GM23248 (cell line): ENCODE measurements at regions not wholly inside any gene's neighbourhood (a gene's known extent, or its start where the extent isn't known, plus 50 kb on each side); places are given as distances from the start of the nearest gene placed in this dataset.

Experiments used
- DNase-seq: peaks from one replicate; pipeline ENCODE4 v3.0.0-alpha.2; 2015
- H2AFZ ChIP-seq: fragments of 200-600 bp; sonication (generic); 2 replicates; pipeline ENCODE4 v1.6.1; 2016; ENCODE audit warnings: antibody characterized with exemption
- H3F3A ChIP-seq: fragments of 200-600 bp; sonication (generic); 2 replicates; pipeline ENCODE4 v1.6.1; 2016; ENCODE audit warnings: mild to moderate bottlenecking, antibody characterized with exemption, mixed run types; ENCODE audit not compliant: insufficient read depth
- H3K27ac ChIP-seq: fragments of 200-600 bp; sonication (generic); 2 replicates; pipeline ENCODE4 v1.5.1; 2016; ENCODE audit warnings: mild to moderate bottlenecking
- H3K27me3 ChIP-seq: fragments of 200-600 bp; sonication (generic); replicated peaks from 2 replicates; pipeline ENCODE4 v1.6.1; 2016; ENCODE audit warnings: mild to moderate bottlenecking; ENCODE audit not compliant: insufficient read depth
- H3K36me3 ChIP-seq: fragments of 200-600 bp; sonication (generic); 2 replicates; pipeline ENCODE4 v1.6.1; 2016; ENCODE audit warnings: low read depth, mild to moderate bottlenecking
- H3K4me1 ChIP-seq: fragments of 200-600 bp; sonication (generic); 2 replicates; pipeline ENCODE4 v1.6.1; 2016; ENCODE audit warnings: mild to moderate bottlenecking; ENCODE audit not compliant: insufficient read depth
- H3K4me2 ChIP-seq: fragments of 200-600 bp; sonication (generic); one replicate; pipeline ENCODE4 v1.6.1; 2016; ENCODE audit warnings: mild to moderate bottlenecking; ENCODE audit not compliant: unreplicated experiment
- H3K4me3 ChIP-seq: fragments of 200-600 bp; sonication (generic); 2 replicates; pipeline ENCODE4 v1.5.1; 2016; ENCODE audit warnings: mild to moderate bottlenecking
- H3K79me2 ChIP-seq: fragments of 200-600 bp; sonication (generic); 2 replicates; pipeline ENCODE4 v1.6.1; 2016; ENCODE audit warnings: mild to moderate bottlenecking; ENCODE audit not compliant: insufficient read depth
- H3K9ac ChIP-seq: fragments of 200-600 bp; sonication (generic); 2 replicates; pipeline ENCODE4 v1.6.1; 2016; ENCODE audit warnings: mild to moderate bottlenecking
- H3K9me2 ChIP-seq: fragments of 200-600 bp; sonication (generic); 2 replicates; pipeline ENCODE4 v1.6.1; 2016; ENCODE audit warnings: mixed run types, mild to moderate bottlenecking, moderate library complexity; ENCODE audit not compliant: insufficient read depth
- H3K9me3 ChIP-seq: fragments of 200-600 bp; sonication (generic); one replicate; pipeline ENCODE4 v1.6.1; 2017; ENCODE audit warnings: low read depth
- H4K20me1 ChIP-seq: fragments of 200-600 bp; sonication (generic); 2 replicates; pipeline ENCODE4 v1.6.0; 2016; ENCODE audit not compliant: insufficient read depth
- EZH2 ChIP-seq: fragments of 200-600 bp; sonication (generic); IDR thresholded peaks from 2 replicates; pipeline ENCODE4 v1.6.1; 2018; ENCODE audit warnings: antibody characterized with exemption, mild to moderate bottlenecking; ENCODE audit not compliant: insufficient read depth, poor library complexity, severe bottlenecking
- EZH2phosphoT487 ChIP-seq: fragments of 200-600 bp; sonication (generic); IDR thresholded peaks from 2 replicates; pipeline ENCODE4 v1.6.1; 2018; ENCODE audit warnings: antibody characterized with exemption, moderate library complexity, mild to moderate bottlenecking, low read depth; ENCODE audit not compliant: insufficient read depth
- WGBS, 2 experiments: methylation state at CpG; one replicate each; pipeline ENCODE4 v1.1.6; 2015 to 2017; ENCODE audit warnings: low lambda C conversion rate in 2 of 2, low coverage in 1 of 2; ENCODE audit errors: missing lambda C conversion rate in 2 of 2; 5-methylcytosine and 5-hydroxymethylcytosine counted together
- in situ Hi-C: fragments of 300-500 bp; cut with MboI; formaldehyde crosslinking; loops from 2 replicates; pipeline ENCODE4 v1.15.0; 2020

DNA sequence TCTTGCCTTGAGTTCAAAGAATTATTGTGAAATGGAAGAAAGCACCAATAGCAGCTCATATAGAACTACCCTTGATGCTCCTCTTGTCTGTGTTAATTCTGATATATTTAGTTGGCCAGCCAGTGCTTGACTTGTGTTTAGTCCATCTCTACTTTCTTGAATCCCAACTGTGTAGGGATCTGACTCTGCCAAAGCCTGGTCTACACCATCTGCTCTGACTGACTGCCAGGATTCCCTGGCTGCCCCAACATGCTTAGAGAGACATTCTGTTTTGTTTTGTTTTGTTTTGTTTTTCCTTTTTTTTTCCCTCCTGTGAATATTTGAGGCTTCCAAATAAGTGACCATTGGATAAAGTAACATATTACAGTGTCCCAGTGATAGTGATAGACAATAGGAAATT, 953.7 kb upstream of the MANEA start:
- no peaks in the 10 kb centered on the region for H3K36me3 ChIP-seq
- no peaks in the 10 kb centered on the region for H3F3A ChIP-seq
- no peak overlapping the region for H3K27ac ChIP-seq
- no peak for DNase-seq
- no peak overlapping the region for H3K4me3 ChIP-seq
- H3K27me3 ChIP-seq = no peaks in the 10 kb centered on the region
- H3K9me2 ChIP-seq = no peaks in the 10 kb centered on the region
- H3K9ac ChIP-seq = no peak overlapping the region
- H3K79me2 ChIP-seq = no peaks in the 10 kb centered on the region
- no peak overlapping the region for H3K4me2 ChIP-seq
- no peaks in the 10 kb centered on the region for H4K20me1 ChIP-seq
- in situ Hi-C loops = no loop called here
- no peak overlapping the region for H2AFZ ChIP-seq
- no peaks in the 10 kb centered on the region for H3K9me3 ChIP-seq
- no peak for TF ChIP-seq EZH2phosphoT487
- no peak for TF ChIP-seq EZH2
- no peaks in the 10 kb centered on the region for H3K4me1 ChIP-seq

DNA sequence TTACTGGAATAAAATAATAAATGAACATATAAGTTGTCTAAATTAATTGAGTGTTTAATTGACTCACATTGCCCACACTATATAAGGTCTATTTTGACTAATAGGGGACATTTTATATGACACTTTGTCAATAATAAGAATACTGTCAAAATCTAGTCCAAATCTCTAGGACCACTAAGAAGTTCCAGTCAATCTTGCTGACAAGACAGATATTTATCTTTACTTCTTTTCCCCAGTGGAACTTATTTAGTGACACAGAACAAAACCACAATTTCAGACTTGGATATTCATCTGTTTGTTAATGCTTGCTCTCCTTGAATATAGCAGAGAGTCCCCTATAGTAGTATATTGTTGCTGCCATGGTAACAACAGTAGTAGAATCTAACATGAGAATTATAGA, 954.6 kb upstream of the MANEA start:
- no peaks in the 10 kb centered on the region for H3K36me3 ChIP-seq
- H2AFZ ChIP-seq = no peak overlapping the region
- H3K4me1 ChIP-seq = no peaks in the 10 kb centered on the region
- H3K9ac ChIP-seq = no peak overlapping the region
- no peak for TF ChIP-seq EZH2phosphoT487
- TF ChIP-seq EZH2 = no peak
- in situ Hi-C loops = no loop called here
- H3K79me2 ChIP-seq = no peaks in the 10 kb centered on the region
- no peaks in the 10 kb centered on the region for H4K20me1 ChIP-seq
- no peak for DNase-seq
- H3K4me2 ChIP-seq = no peak overlapping the region
- no peaks in the 10 kb centered on the region for H3K9me2 ChIP-seq
- H3F3A ChIP-seq = no peaks in the 10 kb centered on the region
- H3K27ac ChIP-seq = no peak overlapping the region
- H3K4me3 ChIP-seq = no peak overlapping the region
- no peaks in the 10 kb centered on the region for H3K27me3 ChIP-seq
- no peaks in the 10 kb centered on the region for H3K9me3 ChIP-seq

- Histone ChIP-seq H2AFZ (no peak overlapping the region), H3K4me2 (no peak overlapping the region), H4K20me1 (no peaks in the 10 kb centered on the region), H3K4me3 (no peak overlapping the region), H3K9ac (no peak overlapping the region), H3K27ac (no peak overlapping the region), H3K36me3 (no peaks in the 10 kb centered on the region), H3F3A (no peaks in the 10 kb centered on the region), H3K4me1 (no peaks in the 10 kb centered on the region), H3K79me2 (no peaks in the 10 kb centered on the region), H3K27me3 (no peaks in the 10 kb centered on the region), H3K9me3 (no peaks in the 10 kb centered on the region), H3K9me2 (no peaks in the 10 kb centered on the region)
- TF ChIP-seq EZH2phosphoT487 = no peak
- TF ChIP-seq EZH2 = no peak
- DNase-seq = no peak
- 0 to 11% methylated on average over 1 of the region's 1 CpG for WGBS, 2 experiments
- in situ Hi-C loops = no loop called here
Observed at GRCh38 chr6:94600636-94601035, 976.7 kb upstream of the MANEA start.

DNA sequence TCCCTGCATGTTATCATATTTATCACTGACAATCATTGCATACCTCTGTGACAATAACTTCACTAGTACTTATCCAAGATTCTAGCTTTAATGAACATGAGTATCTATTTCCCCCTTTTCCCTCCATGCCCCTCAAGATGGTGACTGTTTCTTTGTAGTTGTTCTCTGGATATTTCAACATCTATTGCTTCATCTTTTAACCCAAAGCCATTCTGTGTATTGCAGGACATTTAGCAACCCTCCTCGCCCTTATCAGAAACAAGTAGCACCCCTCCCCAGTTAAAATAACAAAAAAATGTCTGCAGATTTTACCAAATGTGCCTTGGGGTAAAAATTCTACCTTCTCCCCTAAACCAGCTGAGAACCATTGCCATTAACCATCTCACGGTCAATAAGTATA, 979.8 kb upstream of the MANEA start:
- Histone ChIP-seq H3K27me3 (no peaks in the 10 kb centered on the region), H3K36me3 (no peaks in the 10 kb centered on the region), H3K9ac (no peak overlapping the region), H3K79me2 (no peaks in the 10 kb centered on the region), H2AFZ (no peak overlapping the region), H3K27ac (no peak overlapping the region), H3K4me3 (no peak overlapping the region), H3K4me2 (no peak overlapping the region), H3K9me2 (no peaks in the 10 kb centered on the region), H3K4me1 (no peaks in the 10 kb centered on the region), H3F3A (no peaks in the 10 kb centered on the region), H3K9me3 (no peaks in the 10 kb centered on the region), H4K20me1 (no peaks in the 10 kb centered on the region)
- DNase-seq = no peak
- 18 to 27% methylated on average over 2 of the region's 2 CpGs for WGBS, 2 experiments
- in situ Hi-C loops = no loop called here
- no peak for TF ChIP-seq EZH2
- TF ChIP-seq EZH2phosphoT487 = no peak

- no peak overlapping the region for H3K4me3 ChIP-seq
- no peaks in the 10 kb centered on the region for H3K4me1 ChIP-seq
- no peak overlapping the region for H3K4me2 ChIP-seq
- H3K9ac ChIP-seq = no peak overlapping the region
- in situ Hi-C loops = no loop called here
- no peaks in the 10 kb centered on the region for H4K20me1 ChIP-seq
- H3K27me3 ChIP-seq = no peaks in the 10 kb centered on the region
- H3K36me3 ChIP-seq = no peaks in the 10 kb centered on the region
- no peak overlapping the region for H2AFZ ChIP-seq
- WGBS, 2 experiments = 24 to 26% methylated on average over 6 of the region's 6 CpGs
- H3K9me2 ChIP-seq = no peaks in the 10 kb centered on the region
- no peak overlapping the region for H3K27ac ChIP-seq
- TF ChIP-seq EZH2phosphoT487 (no peak), EZH2 (no peak)
- no peaks in the 10 kb centered on the region for H3F3A ChIP-seq
- no peak for DNase-seq
- no peaks in the 10 kb centered on the region for H3K79me2 ChIP-seq
- no peaks in the 10 kb centered on the region for H3K9me3 ChIP-seq
Observed at GRCh38 chr6:94590416-94590815, 986.9 kb upstream of the MANEA start.
